Stimulated activated CD4-positive, alpha-beta T cell treated with anti-CD3 and anti-CD28 coated beads, Interleukin-15, amount 100 ng/mL, for 1 hour (primary cell): ENCODE measurements at regions not wholly inside any gene's neighbourhood (a gene's known extent, or its start where the extent isn't known, plus 50 kb on each side); places are given as distances from the start of the nearest gene placed in this dataset.
"Not testable (repeated sequence)": the region's sequence is repeated elsewhere in the genome, so short reads cannot be mapped to it uniquely, and the experiment has no call there.

ENCODE experiments used
- DNase-seq, 2 donors: peaks; one replicate each; pipeline ENCODE4 v3.0.0-alpha.2; 2020; ENCODE audit warnings: low read depth in 1 of 2, low spot score in 1 of 2

GRCh38 chrX:65331371-65331770 lies 203.2 kb downstream of the LAS1L start:
- no peak for DNase-seq

- no peak for DNase-seq
These were observed 234.3 kb downstream of the LAS1L start for GRCh38 chrX:65300104-65300809.

GRCh38 chrX:65282905-65283304 lies 251.7 kb downstream of the LAS1L start:
- not testable (repeated sequence) for DNase-seq

- no peak for DNase-seq
These were observed 261.4 kb downstream of the LAS1L start for GRCh38 chrX:65273152-65273551.

- DNase-seq = no peak
These were observed 268.1 kb downstream of the LAS1L start for GRCh38 chrX:65266482-65266881.

- DNase-seq = no peak
These were observed 277.6 kb upstream of the ZC4H2 start for GRCh38 chrX:65253817-65254216.

- DNase-seq = no peak
These were observed 264.9 kb upstream of the ZC4H2 start for GRCh38 chrX:65241059-65241721.

GRCh38 chrX:65203545-65203944 lies 227.3 kb upstream of the ZC4H2 start:
- no peak for DNase-seq

GRCh38 chrX:65196758-65197360 lies 220.6 kb upstream of the ZC4H2 start:
- no peak for DNase-seq

- DNase-seq = no peak
These were observed 219.4 kb upstream of the ZC4H2 start for GRCh38 chrX:65195621-65196020.

- DNase-seq = no peak
These were observed 218.3 kb upstream of the ZC4H2 start for GRCh38 chrX:65194547-65194946.

- not testable (repeated sequence) for DNase-seq
These were observed 187.1 kb upstream of the ZC4H2 start for GRCh38 chrX:65163325-65163724.

- no peak for DNase-seq
These were observed 172.0 kb upstream of the ZC4H2 start for GRCh38 chrX:65148232-65148631.

GRCh38 chrX:65136424-65136823 lies 160.2 kb upstream of the ZC4H2 start:
- DNase-seq = no peak

- no peak for DNase-seq
These were observed 151.6 kb upstream of the ZC4H2 start for GRCh38 chrX:65127842-65128241.

GRCh38 chrX:65098851-65099250 lies 122.6 kb upstream of the ZC4H2 start:
- DNase-seq = no peak

- DNase-seq = no peak
These were observed 117.4 kb upstream of the ZC4H2 start for GRCh38 chrX:65093658-65094057.

GRCh38 chrX:65073233-65073632 lies 97.0 kb upstream of the ZC4H2 start:
- no peak for DNase-seq

GRCh38 chrX:65072590-65072989 lies 96.3 kb upstream of the ZC4H2 start:
- no peak for DNase-seq

- not testable (repeated sequence) for DNase-seq
These were observed 82.4 kb upstream of the ZC4H2 start for GRCh38 chrX:65058626-65059025.

GRCh38 chrX:65045001-65045400 lies 68.8 kb upstream of the ZC4H2 start:
- no peak for DNase-seq

- peak in 1 of 2 donors; percentile 0 for DNase-seq
These were observed 59.2 kb upstream of the ZC4H2 start for GRCh38 chrX:65035446-65035770.
